GM19328 (cell line): ENCODE measurements at regions not wholly inside any gene's neighbourhood (a gene's known extent, or its start where the extent isn't known, plus 50 kb on each side); places are given as distances from the start of the nearest gene placed in this dataset.
"Not testable (repeated sequence)": the region's sequence is repeated elsewhere in the genome, so short reads cannot be mapped to it uniquely, and the experiment has no call there.

Experiments used
- ATAC-seq: cut with Tn5 transposase; IDR thresholded peaks from one replicate; pipeline ENCODE4 v1.9.1; 2021; ENCODE audit warnings: mild to moderate bottlenecking, moderate library complexity; ENCODE audit not compliant: unreplicated experiment

- no peak for ATAC-seq
Measured at GRCh38 chr5:96112123-96112670, 150.5 kb upstream of the ELL2 start.

DNA sequence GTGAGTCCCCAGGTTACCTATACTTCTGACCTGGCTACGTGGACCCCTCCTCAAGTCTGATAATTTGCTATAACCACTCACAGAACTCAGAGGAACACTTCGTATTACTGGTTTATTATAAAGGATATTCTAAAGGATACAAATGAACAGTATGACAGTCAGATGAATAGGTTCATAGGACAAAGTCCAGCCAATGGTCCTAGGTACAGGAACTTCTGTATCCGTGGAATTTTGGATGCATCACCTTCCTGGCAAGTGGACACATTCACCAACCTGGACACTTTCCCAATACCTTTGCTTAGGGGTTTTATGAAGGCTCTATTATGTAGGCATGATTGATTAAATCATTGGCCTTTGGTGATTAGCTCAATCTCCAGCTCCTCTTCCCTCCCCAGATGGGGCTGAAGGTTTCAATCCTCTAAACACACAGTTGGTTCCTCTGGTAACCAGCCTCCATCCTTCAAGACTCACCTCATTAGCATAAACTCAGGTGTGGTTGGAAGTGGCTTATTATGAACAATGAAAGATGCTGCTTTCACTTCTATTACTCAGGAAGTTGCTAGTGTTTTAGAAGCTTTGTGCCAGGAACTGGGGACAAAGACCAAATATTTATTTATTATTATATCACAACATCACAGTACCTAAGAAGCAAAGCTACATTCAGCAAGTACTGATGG, 149.6 kb upstream of the ELL2 start:
- no peak for ATAC-seq

DNA sequence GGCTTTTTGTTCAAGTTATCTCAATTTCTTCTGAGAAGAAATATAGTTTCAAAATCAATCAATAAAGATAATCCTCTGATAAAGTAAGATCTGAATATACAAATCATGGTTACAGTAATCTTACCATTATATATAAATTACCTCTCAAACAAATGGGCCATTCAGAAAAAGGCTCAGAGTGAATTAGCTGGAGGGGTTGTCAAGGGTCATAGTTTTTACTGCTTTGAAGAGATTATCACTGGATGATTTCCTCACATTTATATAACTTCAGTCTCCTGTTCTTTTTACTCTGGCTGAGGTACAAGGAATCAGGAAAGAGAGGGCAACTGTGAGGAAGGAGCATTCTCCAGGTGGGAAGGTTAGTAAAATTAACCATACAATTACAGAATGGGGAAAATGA, 148.6 kb upstream of the ELL2 start:
- no peak for ATAC-seq

DNA sequence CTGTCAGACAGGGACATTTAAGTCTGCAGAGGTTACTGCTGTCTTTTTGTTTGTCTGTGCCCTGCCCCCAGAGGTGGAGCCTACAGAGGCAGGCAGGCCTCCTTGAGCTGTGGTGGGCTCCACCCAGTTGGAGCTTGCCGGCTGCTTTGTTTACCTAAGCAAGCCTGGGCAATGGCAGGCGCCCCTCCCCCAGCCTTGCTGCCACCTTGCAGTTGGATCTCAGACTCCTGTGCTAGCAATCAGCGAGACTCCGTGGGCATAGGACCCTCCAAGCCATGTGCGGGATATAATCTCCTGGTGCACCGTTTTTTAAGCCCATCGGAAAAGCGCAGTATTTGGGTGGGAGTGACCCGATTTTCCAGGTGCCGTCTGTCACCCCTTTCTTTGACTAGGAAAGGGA, 147.0 kb upstream of the ELL2 start:
- ATAC-seq: not testable (repeated sequence)

DNA sequence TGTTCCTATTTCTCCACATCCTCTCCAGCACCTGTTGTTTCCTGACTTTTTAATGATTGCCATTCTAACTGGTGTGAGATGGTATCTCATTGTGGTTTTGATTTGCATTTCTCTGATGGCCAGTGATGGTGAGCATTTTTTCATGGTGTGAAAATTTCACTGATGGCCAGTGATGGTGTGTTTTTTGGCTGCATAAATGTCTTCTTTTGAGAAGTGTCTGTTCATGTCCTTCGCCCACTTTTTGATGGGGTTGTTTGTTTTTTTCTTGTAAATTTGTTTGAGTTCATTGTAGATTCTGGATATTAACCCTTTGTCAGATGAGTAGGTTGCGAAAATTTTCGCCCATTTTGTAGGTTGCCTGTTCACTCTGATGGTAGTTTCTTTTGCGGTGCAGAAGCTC, 142.2 kb upstream of the ELL2 start:
- ATAC-seq: not testable (repeated sequence)

DNA sequence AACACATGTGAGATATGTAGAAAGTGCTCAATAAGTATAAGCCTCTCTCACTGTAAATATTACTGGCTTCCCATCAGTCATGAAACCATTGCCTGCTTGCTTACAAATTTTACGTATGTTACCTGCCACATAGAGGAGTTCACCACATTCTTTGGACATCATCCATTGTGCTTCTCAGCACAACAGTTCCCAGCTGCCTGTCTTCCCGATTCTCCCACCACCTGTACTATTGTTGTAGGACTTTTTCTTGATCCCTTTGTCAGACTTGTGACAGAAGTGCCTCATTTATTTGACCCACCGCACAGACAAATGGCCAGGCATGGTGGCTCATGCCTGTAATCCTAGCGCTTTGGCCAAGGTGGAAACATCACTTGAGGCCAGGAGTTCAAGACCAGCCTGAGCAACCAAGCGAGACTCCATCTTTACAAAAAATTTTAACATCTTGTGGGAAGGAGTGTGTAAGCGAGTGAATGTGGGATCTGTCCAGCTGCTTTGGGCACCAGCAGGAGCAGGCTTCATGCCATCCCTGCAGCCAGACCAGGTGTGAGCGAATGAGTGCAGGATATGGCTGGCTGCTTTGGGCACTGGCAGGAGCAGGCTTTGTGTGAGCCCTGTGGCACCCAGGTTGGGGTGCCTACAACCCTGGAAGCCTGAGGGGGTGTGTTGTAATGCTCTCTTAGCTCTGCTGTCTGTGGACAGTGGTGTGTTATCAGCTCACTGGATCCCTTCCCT, 139.9 kb upstream of the ELL2 start:
- no peak for ATAC-seq

DNA sequence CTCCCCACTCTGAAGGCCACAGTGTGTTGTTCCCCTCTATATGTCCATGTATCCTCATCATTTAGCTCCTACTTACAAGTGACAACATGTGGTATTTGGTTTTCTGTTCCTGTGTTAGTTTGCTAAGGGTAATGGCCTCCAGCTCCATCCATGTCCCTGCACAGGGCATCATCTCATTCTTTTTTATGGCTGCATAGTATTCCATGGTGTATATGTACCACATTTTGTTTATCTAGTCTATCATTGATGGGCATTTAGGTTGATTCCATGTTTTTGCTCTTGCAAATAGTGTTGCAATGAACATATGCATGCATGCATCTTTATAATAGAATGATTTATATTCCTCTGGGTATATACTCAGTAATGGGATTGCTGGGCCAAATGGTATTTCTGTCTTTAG, 135.8 kb upstream of the ELL2 start:
- ATAC-seq: not testable (repeated sequence)

GRCh38 chr5:96096724-96097123, 135.1 kb upstream of the ELL2 start:
- ATAC-seq: no peak

GRCh38 chr5:96094904-96095303, 133.3 kb upstream of the ELL2 start:
- no peak for ATAC-seq

- no peak for ATAC-seq
Measured at GRCh38 chr5:96093890-96094381, 132.3 kb upstream of the ELL2 start.

GRCh38 chr5:96093340-96093739, 131.7 kb upstream of the ELL2 start:
- no peak for ATAC-seq

DNA sequence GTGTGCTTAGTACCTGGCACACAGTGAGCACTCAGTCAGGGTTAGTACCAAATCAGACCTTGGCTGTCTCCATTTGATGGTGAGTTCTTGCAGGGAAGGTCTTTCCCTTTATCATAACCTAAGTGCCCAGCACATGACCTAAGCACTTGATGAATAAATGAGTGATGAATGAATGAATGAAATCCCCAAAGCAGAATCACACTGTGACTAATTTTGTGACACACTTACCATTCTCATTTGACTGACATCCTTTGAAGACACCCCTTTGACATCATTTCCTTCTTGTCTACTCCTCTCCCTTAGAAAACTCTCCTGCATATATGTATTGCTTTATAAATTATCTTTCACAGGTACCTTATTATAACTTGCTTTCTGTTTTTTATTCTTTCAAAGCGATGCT, 130.2 kb upstream of the ELL2 start:
- no peak for ATAC-seq

GRCh38 chr5:96090215-96090614, 128.6 kb upstream of the ELL2 start:
- no peak for ATAC-seq

- no peak for ATAC-seq
Measured at GRCh38 chr5:96088706-96089498, 127.3 kb upstream of the ELL2 start.

DNA sequence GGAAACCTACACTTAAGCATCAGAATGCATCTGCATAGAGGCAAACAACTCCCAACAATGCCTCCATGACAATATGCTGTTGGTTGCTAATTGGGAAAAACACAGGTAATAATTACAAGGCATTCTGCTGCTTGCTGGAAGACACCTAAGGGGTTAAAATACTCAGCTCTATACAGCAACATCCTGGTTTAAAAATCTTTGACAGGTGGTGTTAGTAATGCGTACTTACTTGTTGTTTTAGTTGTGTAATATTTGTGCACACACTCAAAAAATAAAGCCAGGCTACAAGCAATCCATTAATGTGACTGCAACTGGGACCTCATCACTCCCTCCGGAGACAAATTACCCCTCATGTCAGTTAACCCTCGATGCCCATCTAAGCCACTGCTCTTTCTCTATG, 126.3 kb upstream of the ELL2 start:
- no peak for ATAC-seq

- ATAC-seq: no peak
Measured at GRCh38 chr5:96084874-96085506, 123.3 kb upstream of the ELL2 start.

GRCh38 chr5:96083361-96083881, 121.8 kb upstream of the ELL2 start:
- no peak for ATAC-seq

GRCh38 chr5:96081276-96081858, 119.7 kb upstream of the ELL2 start:
- ATAC-seq: no peak

- no peak for ATAC-seq
Measured at GRCh38 chr5:96080557-96080956, 118.9 kb upstream of the ELL2 start.

- ATAC-seq: no peak
Measured at GRCh38 chr5:96079962-96080361, 118.3 kb upstream of the ELL2 start.
